GM19467 (cell line): ENCODE measurements at regions not wholly inside any gene's neighbourhood (a gene's known extent, or its start where the extent isn't known, plus 50 kb on each side); places are given as distances from the start of the nearest gene placed in this dataset.
"Not testable (repeated sequence)": the region's sequence is repeated elsewhere in the genome, so short reads cannot be mapped to it uniquely, and the experiment has no call there.

ENCODE experiments used
- ATAC-seq: cut with Tn5 transposase; IDR thresholded peaks from one replicate; pipeline ENCODE4 v1.9.1; 2021; ENCODE audit warnings: mild to moderate bottlenecking, moderate library complexity; ENCODE audit not compliant: unreplicated experiment

GRCh38 chr5:174504266-174504726 lies 220.1 kb upstream of the MSX2 start:
- ATAC-seq = no peak

GRCh38 chr5:174505621-174506020 lies 218.8 kb upstream of the MSX2 start:
- ATAC-seq = no peak

GRCh38 chr5:174510782-174511453 lies 213.5 kb upstream of the MSX2 start:
- ATAC-seq = not testable (repeated sequence)

GRCh38 chr5:174511714-174512253 lies 212.6 kb upstream of the MSX2 start:
- no peak for ATAC-seq

GRCh38 chr5:174514325-174514724 lies 210.1 kb upstream of the MSX2 start:
- ATAC-seq = no peak

GRCh38 chr5:174514983-174515394 lies 209.4 kb upstream of the MSX2 start:
- no peak for ATAC-seq

- ATAC-seq = no peak
These were observed 207.6 kb upstream of the MSX2 start for GRCh38 chr5:174516741-174517140.

GRCh38 chr5:174518512-174518911 lies 205.9 kb upstream of the MSX2 start:
- no peak for ATAC-seq

- no peak for ATAC-seq
These were observed 203.7 kb upstream of the MSX2 start for GRCh38 chr5:174520420-174521396.

GRCh38 chr5:174521449-174521848 lies 202.9 kb upstream of the MSX2 start:
- no peak for ATAC-seq

GRCh38 chr5:174522480-174523260 lies 201.7 kb upstream of the MSX2 start:
- no peak for ATAC-seq

GRCh38 chr5:174523311-174524071 lies 200.9 kb upstream of the MSX2 start:
- ATAC-seq = no peak

GRCh38 chr5:174524351-174524750 lies 200.0 kb upstream of the MSX2 start:
- ATAC-seq = no peak

- no peak for ATAC-seq
These were observed 198.2 kb upstream of the MSX2 start for GRCh38 chr5:174526177-174526576.

GRCh38 chr5:174527916-174528540 lies 196.4 kb upstream of the MSX2 start:
- no peak for ATAC-seq

- no peak for ATAC-seq
These were observed 195.4 kb upstream of the MSX2 start for GRCh38 chr5:174528821-174529544.

GRCh38 chr5:174529925-174530681 lies 194.3 kb upstream of the MSX2 start:
- ATAC-seq = no peak

- no peak for ATAC-seq
These were observed 192.6 kb upstream of the MSX2 start for GRCh38 chr5:174531782-174532191.
